ENCODE measurements at regions not wholly inside any gene's neighbourhood (a gene's known extent, or its start where the extent isn't known, plus 50 kb on each side); places are given as distances from the start of the nearest gene placed in this dataset.

DNA sequence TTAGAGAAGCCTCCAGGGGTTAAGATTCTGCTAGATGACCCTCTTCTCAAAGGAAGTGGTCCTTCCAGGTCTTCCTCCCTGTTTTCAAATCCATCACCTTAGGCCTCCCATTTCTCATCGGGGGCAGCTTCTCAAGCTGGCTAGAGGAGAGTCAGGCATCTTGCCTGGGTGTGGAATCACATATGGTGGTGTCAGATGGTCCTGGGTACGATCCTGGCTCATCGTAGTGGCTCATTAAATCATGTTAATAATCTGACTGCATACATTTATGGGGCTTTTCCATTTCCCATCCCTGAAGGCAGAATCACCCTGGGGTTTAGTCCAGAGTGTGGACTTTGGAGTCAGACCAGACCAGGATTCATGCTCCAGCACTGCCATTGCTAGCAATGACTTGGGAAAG, 132.6 kb downstream of the RPS24 start:
- no peak overlapping the region for H3K4me3 Mint-ChIP-seq (ENCODE audit: unreplicated experiment)
- no peaks in the 10 kb centered on the region for H3K9me3 Mint-ChIP-seq (ENCODE audit: unreplicated experiment)
- no peak for TF ChIP-seq CTCF (IDR thresholded peaks at IDR 0.05; ENCODE audit: unreplicated experiment)
- H3K36me3 Mint-ChIP-seq (ENCODE audit: low read depth, unreplicated experiment), result no peaks in the 10 kb centered on the region
- no peaks in the 10 kb centered on the region for H3K4me1 Mint-ChIP-seq (ENCODE audit: unreplicated experiment)
- no peak overlapping the region for H3K27ac Mint-ChIP-seq (ENCODE audit: unreplicated experiment)
- H3K27me3 Mint-ChIP-seq (ENCODE audit: unreplicated experiment), result peaks cover 1% of the 10 kb centered on the region
- no peak for DNase-seq (ENCODE audit: low spot score)

GRCh38 chr10:78169214-78169613, 135.6 kb downstream of the RPS24 start:
- no peak for TF ChIP-seq CTCF (IDR thresholded peaks at IDR 0.05; ENCODE audit: unreplicated experiment)
- Mint-ChIP-seq H3K27me3 (ENCODE audit: unreplicated experiment) (peaks cover 2% of the 10 kb centered on the region), H3K4me1 (ENCODE audit: unreplicated experiment) (peaks cover 4% of the 10 kb centered on the region), H3K9me3 (ENCODE audit: unreplicated experiment) (no peaks in the 10 kb centered on the region), H3K36me3 (ENCODE audit: low read depth, unreplicated experiment) (no peaks in the 10 kb centered on the region), H3K27ac (ENCODE audit: unreplicated experiment) (no peak overlapping the region), H3K4me3 (ENCODE audit: unreplicated experiment) (no peak overlapping the region)
- no peak for DNase-seq (ENCODE audit: low spot score)

- no peak overlapping the region for H3K4me3 Mint-ChIP-seq (ENCODE audit: unreplicated experiment)
- H3K27me3 Mint-ChIP-seq (ENCODE audit: unreplicated experiment), result peaks cover 3% of the 10 kb centered on the region
- H3K36me3 Mint-ChIP-seq (ENCODE audit: low read depth, unreplicated experiment), result no peaks in the 10 kb centered on the region
- H3K27ac Mint-ChIP-seq (ENCODE audit: unreplicated experiment), result no peak overlapping the region
- no peak for TF ChIP-seq CTCF (IDR thresholded peaks at IDR 0.05; ENCODE audit: unreplicated experiment)
- H3K4me1 Mint-ChIP-seq (ENCODE audit: unreplicated experiment), result peaks cover 10% of the 10 kb centered on the region
- DNase-seq (ENCODE audit: low spot score), result no peak
- H3K9me3 Mint-ChIP-seq (ENCODE audit: unreplicated experiment), result no peaks in the 10 kb centered on the region
These were observed 136.4 kb downstream of the RPS24 start for GRCh38 chr10:78170026-78170475.

GRCh38 chr10:78171633-78172400, 138.2 kb downstream of the RPS24 start:
- H3K27ac Mint-ChIP-seq (ENCODE audit: unreplicated experiment), result no peak overlapping the region
- DNase-seq (ENCODE audit: low spot score), result no peak
- H3K4me1 Mint-ChIP-seq (ENCODE audit: unreplicated experiment), result peaks cover 24% of the 10 kb centered on the region
- H3K27me3 Mint-ChIP-seq (ENCODE audit: unreplicated experiment), result peaks cover 5% of the 10 kb centered on the region
- H3K9me3 Mint-ChIP-seq (ENCODE audit: unreplicated experiment), result no peaks in the 10 kb centered on the region
- no peaks in the 10 kb centered on the region for H3K36me3 Mint-ChIP-seq (ENCODE audit: low read depth, unreplicated experiment)
- no peak overlapping the region for H3K4me3 Mint-ChIP-seq (ENCODE audit: unreplicated experiment)
- no peak for TF ChIP-seq CTCF (IDR thresholded peaks at IDR 0.05; ENCODE audit: unreplicated experiment)

DNA sequence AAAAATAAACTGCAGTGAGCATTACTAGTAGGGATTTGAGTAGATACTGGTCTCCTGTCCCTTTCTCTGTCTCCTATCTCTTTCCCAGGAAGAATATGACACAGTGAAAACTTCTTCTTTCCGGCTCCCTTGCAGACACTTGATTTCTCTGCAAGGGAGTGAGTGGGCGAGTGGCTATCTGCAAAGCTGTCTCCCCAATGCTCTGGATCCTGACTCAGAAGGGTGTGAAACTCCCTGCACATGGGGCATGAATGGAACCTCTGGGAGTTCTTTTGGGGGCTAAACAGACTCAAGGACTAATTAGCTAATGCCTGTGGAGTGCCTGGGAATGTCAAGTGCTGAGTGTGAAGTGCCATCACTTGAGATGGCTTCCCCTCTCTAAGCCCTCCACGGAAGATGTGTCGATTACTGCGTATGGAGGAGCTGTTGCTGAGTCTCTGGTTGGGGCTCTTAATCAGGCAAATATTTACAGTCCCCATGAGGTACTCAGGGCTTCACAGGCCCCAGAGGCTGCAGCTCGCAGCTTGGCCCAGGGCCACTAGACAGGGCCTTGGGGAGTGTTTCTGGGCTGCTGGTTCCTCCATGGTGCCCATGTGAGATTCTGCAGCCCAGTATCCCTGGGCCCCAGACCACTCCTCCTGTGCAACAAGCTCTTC, 139.8 kb downstream of the RPS24 start:
- DNase-seq (ENCODE audit: low spot score), result no peak
- no peak for TF ChIP-seq CTCF (IDR thresholded peaks at IDR 0.05; ENCODE audit: unreplicated experiment)
- H3K4me3 Mint-ChIP-seq (ENCODE audit: unreplicated experiment), result no peak overlapping the region
- peaks cover 24% of the 10 kb centered on the region for H3K4me1 Mint-ChIP-seq (ENCODE audit: unreplicated experiment)
- no peak overlapping the region for H3K27ac Mint-ChIP-seq (ENCODE audit: unreplicated experiment)
- peaks cover 5% of the 10 kb centered on the region for H3K27me3 Mint-ChIP-seq (ENCODE audit: unreplicated experiment)
- no peaks in the 10 kb centered on the region for H3K9me3 Mint-ChIP-seq (ENCODE audit: unreplicated experiment)
- no peaks in the 10 kb centered on the region for H3K36me3 Mint-ChIP-seq (ENCODE audit: low read depth, unreplicated experiment)
